ENCODE measurements at regions not wholly inside any gene's neighbourhood (a gene's known extent, or its start where the extent isn't known, plus 50 kb on each side); places are given as distances from the start of the nearest gene placed in this dataset.

DNA sequence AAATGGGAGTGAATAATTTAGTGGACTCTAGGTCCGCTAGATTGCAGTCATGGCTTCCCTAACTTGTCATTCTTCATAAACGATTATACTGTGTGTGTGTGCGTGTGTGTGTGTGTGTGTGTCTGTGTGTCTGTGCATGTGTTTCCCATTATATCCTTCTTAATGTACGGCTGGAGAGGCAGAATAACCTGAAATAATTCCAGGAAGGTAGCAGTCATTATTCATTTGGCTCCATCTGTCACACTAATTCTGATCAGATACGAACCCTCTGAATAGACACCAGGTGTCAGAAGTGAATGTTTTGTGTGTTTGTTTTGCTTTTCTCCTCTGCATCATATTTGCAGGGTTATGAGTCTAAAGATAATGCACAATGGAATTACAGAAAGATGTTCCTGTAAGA lies 372.9 kb downstream of the DOK5 start:
- Histone ChIP-seq H3K4me2 (no peak overlapping the region), H3K27ac (no peak overlapping the region), H3K4me1 (replicated peaks; ENCODE audit: insufficient read depth) (no peaks in the 10 kb centered on the region), H3F3A (ENCODE audit: insufficient read depth, low read depth) (no peaks in the 10 kb centered on the region), H3K9me2 (ENCODE audit: insufficient read depth) (no peaks in the 10 kb centered on the region), H3K27me3 (ENCODE audit: insufficient read depth, low read depth) (peaks cover 23% of the 10 kb centered on the region), H3K79me2 (ENCODE audit: low read depth) (no peaks in the 10 kb centered on the region), H3K9me3 (ENCODE audit: insufficient read depth, low read depth) (no peaks in the 10 kb centered on the region), H3K36me3 (ENCODE audit: low read depth) (no peaks in the 10 kb centered on the region), H3K4me3 (no peak overlapping the region), H2AFZ (no peak overlapping the region), H4K20me1 (ENCODE audit: insufficient read depth) (no peaks in the 10 kb centered on the region)
- intact Hi-C loops (cut with micrococcal nuclease; ENCODE audit: unreplicated experiment), result no loop called here
- no peak for TF ChIP-seq EZH2 (IDR thresholded peaks at IDR 0.05; ENCODE audit: low read depth)
- TF ChIP-seq, protein P1, sequence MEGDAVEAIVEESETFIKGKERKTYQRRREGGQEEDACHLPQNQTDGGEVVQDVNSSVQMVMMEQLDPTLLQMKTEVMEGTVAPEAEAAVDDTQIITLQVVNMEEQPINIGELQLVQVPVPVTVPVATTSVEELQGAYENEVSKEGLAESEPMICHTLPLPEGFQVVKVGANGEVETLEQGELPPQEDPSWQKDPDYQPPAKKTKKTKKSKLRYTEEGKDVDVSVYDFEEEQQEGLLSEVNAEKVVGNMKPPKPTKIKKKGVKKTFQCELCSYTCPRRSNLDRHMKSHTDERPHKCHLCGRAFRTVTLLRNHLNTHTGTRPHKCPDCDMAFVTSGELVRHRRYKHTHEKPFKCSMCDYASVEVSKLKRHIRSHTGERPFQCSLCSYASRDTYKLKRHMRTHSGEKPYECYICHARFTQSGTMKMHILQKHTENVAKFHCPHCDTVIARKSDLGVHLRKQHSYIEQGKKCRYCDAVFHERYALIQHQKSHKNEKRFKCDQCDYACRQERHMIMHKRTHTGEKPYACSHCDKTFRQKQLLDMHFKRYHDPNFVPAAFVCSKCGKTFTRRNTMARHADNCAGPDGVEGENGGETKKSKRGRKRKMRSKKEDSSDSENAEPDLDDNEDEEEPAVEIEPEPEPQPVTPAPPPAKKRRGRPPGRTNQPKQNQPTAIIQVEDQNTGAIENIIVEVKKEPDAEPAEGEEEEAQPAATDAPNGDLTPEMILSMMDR (conservative IDR thresholded peaks at IDR 0.05), result no peak
- ChIA-PET CTCF (no interaction called here), POLR2A (ENCODE audit: unreplicated experiment) (no interaction called here)
- no peak for DNase-seq
- no TSS peak for BruUV-seq (replicated peaks)

DNA sequence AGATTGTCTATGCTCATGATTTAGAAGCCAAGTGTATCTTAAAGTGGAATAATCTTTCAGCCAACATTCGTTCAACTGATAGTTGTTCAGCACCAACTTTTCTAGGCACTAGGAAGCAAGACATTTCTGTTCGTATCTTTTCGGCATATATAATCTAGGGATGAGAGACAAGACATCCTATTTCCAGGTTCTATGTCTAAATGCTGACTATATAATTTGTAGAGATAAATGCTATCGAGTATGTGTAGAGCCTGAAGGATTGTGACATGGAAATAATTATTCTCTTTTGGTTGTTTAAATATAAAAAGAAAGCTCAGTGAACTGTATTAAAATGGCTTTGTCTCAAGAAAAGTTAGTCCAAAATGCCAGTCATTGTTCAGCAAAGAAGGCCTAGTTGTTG lies 371.6 kb downstream of the DOK5 start:
- Histone ChIP-seq H2AFZ (no peak overlapping the region), H3K79me2 (ENCODE audit: low read depth) (no peaks in the 10 kb centered on the region), H3K4me3 (no peak overlapping the region), H3K9me2 (ENCODE audit: insufficient read depth) (no peaks in the 10 kb centered on the region), H3K4me2 (no peak overlapping the region), H3F3A (ENCODE audit: insufficient read depth, low read depth) (no peaks in the 10 kb centered on the region), H4K20me1 (ENCODE audit: insufficient read depth) (no peaks in the 10 kb centered on the region), H3K4me1 (replicated peaks; ENCODE audit: insufficient read depth) (no peaks in the 10 kb centered on the region), H3K9me3 (ENCODE audit: insufficient read depth, low read depth) (no peaks in the 10 kb centered on the region), H3K27ac (no peak overlapping the region), H3K36me3 (ENCODE audit: low read depth) (no peaks in the 10 kb centered on the region), H3K27me3 (ENCODE audit: insufficient read depth, low read depth) (peaks cover 23% of the 10 kb centered on the region)
- intact Hi-C loops (cut with micrococcal nuclease; ENCODE audit: unreplicated experiment), result no loop called here
- ChIA-PET CTCF (no interaction called here), POLR2A (ENCODE audit: unreplicated experiment) (no interaction called here)
- no TSS peak for BruUV-seq (replicated peaks)
- TF ChIP-seq, protein P1 (conservative IDR thresholded peaks at IDR 0.05), result no peak
- DNase-seq, result no peak

DNA sequence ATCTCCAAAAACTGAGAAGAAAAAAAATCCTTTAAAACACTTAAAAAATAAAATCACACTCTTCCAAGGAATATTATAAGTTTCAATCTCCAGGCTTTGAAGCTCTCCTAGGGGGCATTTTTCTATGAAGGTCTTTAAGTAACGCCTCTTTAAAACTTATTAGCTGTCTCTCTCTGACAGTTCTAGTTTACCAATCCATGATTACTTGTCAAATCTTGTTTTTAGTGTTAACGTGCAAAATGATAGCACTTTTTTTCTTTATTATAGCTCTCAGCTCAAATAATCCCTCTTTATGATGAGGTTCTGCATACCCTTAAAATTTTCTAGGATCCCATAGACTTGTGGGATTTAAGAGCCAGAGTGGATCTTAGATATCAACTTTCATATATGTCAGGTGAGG lies 369.0 kb downstream of the DOK5 start:
- Histone ChIP-seq H3K36me3 (ENCODE audit: low read depth) (no peaks in the 10 kb centered on the region), H3F3A (ENCODE audit: insufficient read depth, low read depth) (no peaks in the 10 kb centered on the region), H3K4me1 (replicated peaks; ENCODE audit: insufficient read depth) (no peaks in the 10 kb centered on the region), H3K9me3 (ENCODE audit: insufficient read depth, low read depth) (no peaks in the 10 kb centered on the region), H3K4me2 (no peak overlapping the region), H3K79me2 (ENCODE audit: low read depth) (no peaks in the 10 kb centered on the region), H3K9me2 (ENCODE audit: insufficient read depth) (no peaks in the 10 kb centered on the region), H2AFZ (no peak overlapping the region), H3K4me3 (no peak overlapping the region), H3K27ac (no peak overlapping the region), H4K20me1 (ENCODE audit: insufficient read depth) (no peaks in the 10 kb centered on the region), H3K27me3 (ENCODE audit: insufficient read depth, low read depth) (peaks cover 40% of the 10 kb centered on the region)
- ChIA-PET POLR2A (ENCODE audit: unreplicated experiment) (no interaction called here), CTCF (interaction anchor here (0.5 kb wide), 1 partner anchor 1328 kb away, joined by 5 read pairs; no protein-coding TSS in a partner anchor)
- no TSS peak for BruUV-seq (replicated peaks)
- DNase-seq, result no peak
- intact Hi-C loops (cut with micrococcal nuclease; ENCODE audit: unreplicated experiment), result no loop called here
- TF ChIP-seq EZH2 (IDR thresholded peaks at IDR 0.05; ENCODE audit: low read depth), result no peak
- TF ChIP-seq, protein P1 (conservative IDR thresholded peaks at IDR 0.05), result no peak

Measured in PC-9 (cell line).